NCI-H2227 (cell line): ENCODE measurements at regions not wholly inside any gene's neighbourhood (a gene's known extent, or its start where the extent isn't known, plus 50 kb on each side); places are given as distances from the start of the nearest gene placed in this dataset.

Source experiments
- DNase-seq: peaks from one replicate; lab custom pipeline; 2025; ENCODE audit not compliant: unreplicated experiment; lab: John Stamatoyannopoulos, UW

GRCh38 chr6:133688705-133689492, 200.0 kb upstream of the TCF21 start:
- DNase-seq, result no peak

GRCh38 chr6:133689863-133690262, 199.1 kb upstream of the TCF21 start:
- no peak for DNase-seq

DNA sequence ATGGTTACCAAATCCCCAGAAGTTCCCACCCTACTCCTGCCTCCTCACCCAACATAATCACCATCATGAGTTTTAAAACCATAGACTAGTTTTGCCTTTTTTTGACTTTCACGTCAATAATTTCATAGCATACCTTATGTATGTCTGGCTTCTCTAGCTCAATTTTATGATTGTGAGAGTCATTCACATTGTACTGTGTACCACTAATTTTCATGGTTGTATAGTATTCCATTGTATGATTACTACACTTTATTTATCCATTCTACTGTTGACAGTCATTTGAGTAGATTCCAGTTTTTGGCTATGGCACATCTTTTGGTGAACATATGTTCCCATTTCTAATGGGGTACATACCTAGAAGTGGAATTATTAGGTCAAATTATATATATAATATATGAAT, 195.3 kb upstream of the TCF21 start:
- DNase-seq, result no peak

DNA sequence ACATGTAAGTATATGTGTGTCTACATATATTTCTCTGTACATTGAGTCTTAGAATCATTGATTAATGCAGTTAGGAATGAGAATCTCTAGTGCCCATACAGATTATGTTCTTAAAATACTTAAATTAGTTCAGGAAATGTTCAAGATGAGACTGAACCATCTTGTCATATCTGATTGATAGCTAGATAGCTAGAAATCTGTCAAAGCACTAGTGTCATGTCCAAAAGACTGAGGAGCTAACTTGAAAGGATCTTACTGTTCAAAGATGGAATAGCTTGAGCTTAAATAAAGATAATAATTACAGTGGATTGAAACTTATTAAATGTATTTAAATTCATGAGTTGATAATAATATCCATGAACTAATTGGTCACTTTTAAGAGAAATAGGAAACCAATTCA, 191.7 kb upstream of the TCF21 start:
- DNase-seq, result no peak

DNA sequence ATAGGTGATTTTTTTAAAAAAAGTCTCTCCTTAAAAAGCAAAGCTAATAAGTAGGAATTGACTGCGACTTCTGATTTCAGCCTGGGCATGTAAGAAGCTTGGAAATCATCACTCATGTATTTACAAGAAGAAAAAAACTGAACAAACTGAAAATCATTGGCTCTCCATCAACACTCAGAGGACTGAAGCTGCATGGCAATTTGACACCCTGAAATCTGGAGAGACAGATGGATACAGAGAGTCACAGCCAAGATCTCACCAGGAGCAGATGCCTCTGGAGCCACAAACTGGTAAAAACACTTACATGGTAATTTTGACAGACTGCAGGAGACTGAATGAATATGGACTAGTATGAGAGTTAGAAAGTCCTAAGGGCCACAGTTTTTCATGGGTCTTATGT, 191.2 kb upstream of the TCF21 start:
- DNase-seq, result no peak

DNA sequence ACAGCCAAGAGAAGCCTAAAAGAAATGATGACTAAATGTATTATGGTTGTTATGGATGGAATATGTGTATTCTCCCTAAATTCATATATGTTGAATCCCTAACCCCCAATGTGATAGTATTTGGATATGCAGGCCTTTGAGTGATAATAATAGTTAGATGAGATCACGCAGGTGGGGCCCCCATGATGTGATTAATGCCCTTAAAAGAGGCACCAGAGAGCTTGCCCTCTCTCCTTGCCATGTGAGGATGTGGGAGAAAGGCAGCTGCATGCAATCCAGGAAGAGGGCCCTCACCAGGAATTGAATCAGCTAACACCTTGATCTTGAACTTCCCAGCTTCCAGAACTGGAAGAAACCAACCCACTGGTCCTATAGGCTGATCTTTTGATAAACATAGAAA, 190.6 kb upstream of the TCF21 start:
- no peak for DNase-seq

GRCh38 chr6:133699741-133700385, 189.1 kb upstream of the TCF21 start:
- DNase-seq, result no peak

DNA sequence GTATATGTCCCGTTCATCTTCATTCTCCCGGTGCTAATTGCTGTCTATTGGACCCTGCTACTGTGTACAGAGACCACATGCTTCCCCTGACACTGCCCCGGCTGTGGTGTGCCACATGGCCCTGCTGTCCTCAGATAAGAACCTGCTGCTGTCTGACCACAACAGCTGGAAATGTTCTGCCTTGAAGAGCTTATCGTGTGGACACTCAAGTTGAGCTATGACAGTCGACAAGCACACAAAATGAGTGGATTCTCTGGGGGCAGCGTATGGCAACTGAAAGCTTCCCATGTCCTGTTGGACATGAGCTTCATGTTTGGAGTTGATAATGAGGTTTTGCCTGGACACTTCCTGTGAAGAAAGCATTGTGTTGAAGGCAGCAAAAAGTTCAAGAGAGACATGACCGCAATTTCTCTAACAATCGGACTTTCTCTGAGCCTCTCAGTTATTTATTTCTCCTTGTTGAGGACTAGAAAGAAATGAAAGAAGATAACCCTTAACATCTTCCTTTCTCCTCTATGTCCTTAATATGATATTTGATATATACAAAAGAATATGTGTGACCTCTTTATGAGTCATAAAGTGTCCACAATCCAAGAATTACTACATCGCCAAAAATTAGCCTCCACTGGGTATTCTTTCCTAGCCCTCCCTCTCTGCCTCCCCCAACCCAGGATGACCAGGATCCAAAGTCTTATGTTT, 187.1 kb upstream of the TCF21 start:
- no peak for DNase-seq

GRCh38 chr6:133704371-133704770, 184.5 kb upstream of the TCF21 start:
- no peak for DNase-seq

DNA sequence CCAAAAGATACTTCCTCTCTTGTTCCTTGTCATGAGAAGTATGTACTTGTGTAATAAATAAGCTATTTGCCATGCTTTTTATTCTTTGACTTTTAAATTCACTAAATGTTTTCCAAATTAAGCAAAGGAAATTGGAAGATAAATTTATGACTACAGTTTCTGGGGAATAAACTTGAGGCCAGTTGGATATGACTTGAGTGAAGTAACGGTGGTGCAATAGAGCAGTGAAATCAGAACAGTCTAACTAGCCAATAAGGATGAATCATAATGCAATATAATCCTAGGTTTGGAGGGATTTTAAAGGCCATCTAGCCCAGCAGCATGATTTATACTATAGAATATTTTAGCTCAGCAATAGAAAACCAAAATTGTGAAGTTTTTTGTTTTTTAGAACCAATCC, 183.8 kb upstream of the TCF21 start:
- DNase-seq, result no peak

GRCh38 chr6:133705731-133706130, 183.2 kb upstream of the TCF21 start:
- no peak for DNase-seq

DNA sequence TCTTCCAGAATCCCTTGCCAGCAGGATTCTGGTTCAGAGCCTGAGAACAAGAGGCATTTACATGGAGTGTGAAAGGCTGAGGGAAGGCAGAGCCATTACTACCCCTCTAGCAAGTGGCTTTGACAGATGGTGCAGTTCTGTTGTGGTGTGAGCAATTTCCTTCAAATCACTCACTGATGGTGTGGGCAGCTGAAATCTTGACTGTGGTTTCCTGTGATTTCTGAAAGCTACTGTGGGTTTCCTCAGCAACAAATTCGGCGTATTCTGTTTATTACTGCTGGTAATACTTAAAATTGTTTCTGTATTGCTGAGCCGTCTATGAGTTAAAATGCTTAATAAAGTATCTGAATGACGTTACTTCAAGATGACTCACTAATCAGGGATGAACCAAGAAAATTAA, 181.5 kb upstream of the TCF21 start:
- DNase-seq, result no peak

DNA sequence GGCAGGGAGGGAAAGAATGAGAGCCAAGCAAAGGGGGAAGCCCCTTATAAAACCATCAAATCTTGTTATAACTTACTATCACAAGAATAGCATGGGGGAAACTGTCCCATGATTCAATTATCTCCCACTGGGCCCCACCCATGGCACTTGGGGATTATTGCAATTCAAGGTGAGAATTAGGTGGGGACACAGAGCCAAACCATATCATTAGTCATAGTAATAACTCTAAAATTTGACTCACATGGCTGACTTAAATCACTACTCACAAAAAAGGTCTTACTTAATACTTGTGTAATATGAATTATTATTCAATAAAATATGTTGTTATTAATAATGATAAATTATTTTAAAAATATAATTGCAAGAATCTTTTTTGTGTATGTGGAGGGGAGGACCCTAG, 178.1 kb upstream of the TCF21 start:
- no peak for DNase-seq

DNA sequence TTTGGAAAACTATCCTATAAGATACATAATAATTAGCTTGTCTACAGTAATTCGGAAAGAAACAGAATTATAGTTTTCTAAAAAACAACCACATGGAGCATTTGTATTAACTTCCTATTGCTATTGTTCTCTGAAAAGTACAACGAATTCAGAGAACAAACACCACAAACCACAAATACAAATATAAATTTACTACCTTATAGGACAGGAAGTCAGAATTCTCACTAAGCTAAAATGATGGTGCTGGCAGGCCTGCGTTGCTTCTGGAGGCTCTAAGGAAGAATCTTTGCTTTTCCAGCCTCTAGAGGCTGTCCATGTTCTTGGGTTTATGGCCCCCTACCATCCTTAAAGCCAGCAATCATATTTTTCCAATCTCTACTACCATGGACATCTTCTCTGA, 173.6 kb upstream of the TCF21 start:
- no peak for DNase-seq

DNA sequence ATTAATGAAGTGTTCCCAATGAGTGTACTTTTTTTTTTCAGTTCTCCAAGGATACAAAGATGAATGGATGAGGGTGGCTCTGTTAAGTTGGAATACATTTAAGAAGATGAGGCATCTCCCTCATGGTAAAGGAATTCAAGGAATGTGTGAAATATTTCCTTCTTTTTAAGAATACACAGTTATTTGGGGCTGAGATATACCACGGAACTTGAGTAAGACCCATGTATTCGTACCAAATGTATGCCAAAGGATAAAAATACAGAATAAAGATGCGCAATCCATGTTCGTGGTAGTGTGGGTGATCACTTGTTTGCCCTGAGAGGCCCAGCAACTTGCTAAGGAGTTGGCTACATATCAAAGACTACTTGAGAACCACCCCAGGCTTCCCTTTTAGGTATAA, 164.2 kb upstream of the TCF21 start:
- DNase-seq, result no peak

DNA sequence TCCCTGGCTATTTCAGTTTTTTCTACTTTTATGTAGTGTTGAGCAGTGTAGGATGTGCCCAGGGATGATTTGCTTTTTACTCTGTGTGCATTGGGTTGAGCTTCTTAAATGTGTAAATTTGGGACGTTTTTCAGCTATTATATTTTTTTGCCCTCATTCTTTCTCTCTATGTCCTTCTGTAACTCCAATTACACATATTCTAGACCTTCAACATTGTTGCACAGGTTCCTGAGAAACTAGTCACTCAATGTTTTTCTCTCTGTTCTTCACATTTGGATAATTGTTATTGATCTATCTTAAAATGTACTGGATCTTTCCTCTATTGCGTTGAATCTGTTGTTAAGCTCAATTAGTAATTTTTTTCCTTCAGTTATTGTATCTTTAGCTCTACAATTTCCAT, 162.7 kb upstream of the TCF21 start:
- no peak for DNase-seq

- DNase-seq, result no peak
Observed at GRCh38 chr6:133730881-133731280, 158.0 kb upstream of the TCF21 start.

- no peak for DNase-seq
Observed at GRCh38 chr6:133740218-133740617, 148.7 kb upstream of the TCF21 start.

DNA sequence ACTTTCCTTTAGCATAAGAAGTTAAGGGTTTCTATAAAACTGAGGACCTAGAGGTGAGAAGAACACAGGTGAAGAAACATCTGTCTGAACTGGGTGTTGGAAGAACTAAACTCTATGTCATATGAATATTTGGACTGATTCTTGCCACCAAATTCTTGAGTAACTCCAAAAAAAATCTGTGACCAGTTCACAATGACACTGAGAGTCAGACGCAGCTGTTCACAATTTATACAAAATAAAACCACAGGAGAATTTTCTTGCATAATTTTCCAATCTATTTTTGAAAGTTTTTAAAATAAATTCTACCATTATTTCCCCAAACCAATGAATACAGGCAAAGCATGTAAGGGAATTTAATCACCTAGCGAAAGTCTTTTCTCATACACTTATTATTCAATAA, 148.1 kb upstream of the TCF21 start:
- no peak for DNase-seq

DNA sequence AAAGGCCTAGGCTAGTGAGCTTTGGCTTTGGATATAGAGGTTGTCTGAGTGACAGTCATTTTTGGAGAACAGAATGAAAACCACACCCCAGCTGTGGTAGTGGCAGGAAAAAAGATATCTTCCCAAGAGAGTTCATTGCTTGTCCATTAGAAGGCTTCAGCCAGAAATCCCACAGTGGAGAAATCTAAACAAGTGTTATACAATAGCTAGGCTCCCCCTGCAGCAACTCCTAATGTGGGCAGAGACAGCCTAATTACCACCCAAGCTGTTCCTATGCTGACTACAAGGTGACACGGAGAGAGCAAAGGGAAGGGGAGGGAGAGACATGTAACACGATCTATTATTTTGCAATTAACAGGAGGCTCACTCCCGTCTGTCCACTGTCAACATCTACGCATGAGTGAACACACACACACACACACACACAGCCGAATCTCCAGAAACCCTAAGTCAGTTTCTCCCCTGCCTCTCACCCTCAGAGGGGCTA, 147.5 kb upstream of the TCF21 start:
- no peak for DNase-seq

GRCh38 chr6:133743621-133744020, 145.3 kb upstream of the TCF21 start:
- no peak for DNase-seq

DNA sequence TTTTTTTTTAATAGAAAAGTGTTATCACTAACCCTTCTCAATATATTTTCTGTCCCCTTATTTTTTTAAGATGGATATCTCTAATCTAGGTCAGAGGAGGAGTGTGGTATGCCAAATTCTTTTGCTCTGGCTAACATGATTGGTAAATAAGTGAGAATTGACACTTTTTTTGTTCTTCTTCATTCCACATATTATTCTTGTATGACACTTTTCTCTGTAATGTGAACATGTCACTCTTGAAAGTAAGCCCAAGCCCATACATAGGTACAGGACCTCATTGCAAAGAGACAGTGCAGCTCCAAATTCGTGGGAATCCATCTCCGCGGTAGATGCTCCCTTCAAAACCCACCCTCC, 142.5 kb upstream of the TCF21 start:
- no peak for DNase-seq
